ENCODE measurements at regions not wholly inside any gene's neighbourhood (a gene's known extent, or its start where the extent isn't known, plus 50 kb on each side); places are given as distances from the start of the nearest gene placed in this dataset.

- peak; percentile 92 for FAIRE-seq
- DNase-seq (ENCODE audit: low spot score in 2 of 2) = no peak
These were observed 1789.6 kb downstream of the TP53TG3F start for GRCh38 chr16:35249051-35249450.

DNA sequence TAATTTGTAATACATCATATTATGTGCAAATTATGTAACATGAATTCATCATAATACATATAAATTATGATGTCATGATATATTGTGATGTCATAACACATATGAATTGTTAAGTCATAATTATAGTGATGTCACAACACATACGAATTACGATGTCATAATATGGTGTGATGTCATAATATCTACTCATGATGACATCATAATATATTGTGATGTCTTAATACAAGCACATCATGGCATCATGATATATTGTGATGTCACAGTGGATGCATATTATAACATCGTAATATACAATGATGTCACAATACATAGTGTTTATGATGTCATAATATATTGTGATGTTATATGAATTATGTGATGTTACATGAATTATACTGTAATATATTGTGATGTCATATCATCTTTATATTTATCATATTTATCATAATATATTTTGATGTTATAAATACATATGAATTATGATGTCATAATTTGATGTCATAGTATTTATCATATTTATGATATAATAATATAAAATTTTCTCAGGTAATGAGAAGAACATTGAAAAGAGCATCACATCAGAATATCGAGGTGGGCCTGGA lies 1793.0 kb downstream of the TP53TG3F start:
- peak; percentile 69 for FAIRE-seq
- no peak for DNase-seq (ENCODE audit: low spot score in 2 of 2)

GRCh38 chr16:35255186-35255803 lies 1795.9 kb downstream of the TP53TG3F start:
- FAIRE-seq (no peak), DNase-seq (ENCODE audit: low spot score in 2 of 2) (no peak)

DNA sequence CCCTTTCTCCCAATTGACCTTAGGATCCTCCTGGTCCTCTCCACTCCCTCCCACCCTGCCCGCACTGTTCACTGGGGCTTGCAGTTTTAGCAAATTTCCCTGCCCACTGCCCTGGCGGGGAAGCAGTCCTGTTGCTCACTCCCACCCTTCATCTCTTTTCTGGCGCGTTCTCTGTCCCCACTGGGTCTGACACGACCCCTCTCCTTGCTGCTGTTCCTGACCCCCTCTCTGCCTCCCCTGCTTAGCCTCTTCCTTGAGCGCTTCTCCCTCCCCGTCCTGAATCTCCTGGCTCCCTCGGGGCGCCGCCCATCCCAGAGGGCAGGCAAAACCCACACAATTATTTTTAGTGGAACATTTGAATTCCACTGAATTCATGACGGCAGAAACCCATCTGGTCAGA lies 1796.4 kb downstream of the TP53TG3F start:
- FAIRE-seq = no peak
- no peak for DNase-seq (ENCODE audit: low spot score in 2 of 2)

DNA sequence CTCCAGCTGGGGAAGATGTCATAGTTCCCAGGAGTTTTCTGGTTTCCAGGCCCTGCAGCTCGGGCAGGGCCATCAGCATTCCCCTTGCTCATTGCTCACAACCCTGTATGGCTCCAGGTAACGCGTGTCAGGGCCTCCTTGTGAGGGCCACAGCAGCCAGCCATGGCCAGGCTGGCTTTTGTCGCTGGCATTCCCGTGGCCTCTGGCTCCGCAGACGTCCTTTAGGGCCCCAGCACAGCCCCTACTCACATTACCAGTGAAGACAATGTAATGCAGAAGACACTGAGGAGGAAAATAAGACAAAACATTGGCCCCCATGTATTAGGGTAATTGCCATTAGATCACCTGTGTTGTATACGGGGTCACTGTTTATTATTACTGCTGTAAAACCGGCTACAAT lies 1799.0 kb downstream of the TP53TG3F start:
- no peak for DNase-seq (ENCODE audit: low spot score in 2 of 2)

GRCh38 chr16:35295856-35296255 lies 1836.4 kb downstream of the TP53TG3F start:
- no peak for DNase-seq (ENCODE audit: low spot score in 2 of 2)
- FAIRE-seq = no peak

More for the DNA sequence above, 1799.0 kb downstream of the TP53TG3F start:
- no peak for FAIRE-seq

- FAIRE-seq (no peak), DNase-seq (ENCODE audit: low spot score in 2 of 2) (no peak)
These were observed 1837.7 kb downstream of the TP53TG3F start for GRCh38 chr16:35296962-35297653.

- no peak for DNase-seq (ENCODE audit: low spot score in 2 of 2)
- no peak for FAIRE-seq
These were observed 1839.2 kb downstream of the TP53TG3F start for GRCh38 chr16:35298460-35299243.

DNA sequence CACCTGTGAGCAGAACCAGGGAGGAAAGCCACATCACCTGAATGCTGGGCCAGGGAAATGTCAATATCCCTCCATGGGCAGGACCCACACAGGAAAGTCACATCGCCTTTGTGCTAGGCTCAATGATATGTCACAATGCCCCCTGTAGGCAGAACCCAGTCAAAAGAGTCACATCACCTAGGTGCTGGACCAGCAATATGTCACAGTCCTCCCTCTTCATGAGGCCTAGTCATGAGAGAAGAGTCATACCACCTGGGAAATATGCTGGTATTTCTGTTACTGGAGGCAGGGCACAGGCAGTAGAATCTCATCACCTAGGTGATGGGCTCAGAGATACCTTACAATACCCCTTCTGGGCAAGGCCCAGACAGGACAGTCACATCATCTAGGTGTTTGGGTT lies 1843.4 kb downstream of the TP53TG3F start:
- FAIRE-seq (no peak), DNase-seq (ENCODE audit: low spot score in 2 of 2) (no peak)

DNA sequence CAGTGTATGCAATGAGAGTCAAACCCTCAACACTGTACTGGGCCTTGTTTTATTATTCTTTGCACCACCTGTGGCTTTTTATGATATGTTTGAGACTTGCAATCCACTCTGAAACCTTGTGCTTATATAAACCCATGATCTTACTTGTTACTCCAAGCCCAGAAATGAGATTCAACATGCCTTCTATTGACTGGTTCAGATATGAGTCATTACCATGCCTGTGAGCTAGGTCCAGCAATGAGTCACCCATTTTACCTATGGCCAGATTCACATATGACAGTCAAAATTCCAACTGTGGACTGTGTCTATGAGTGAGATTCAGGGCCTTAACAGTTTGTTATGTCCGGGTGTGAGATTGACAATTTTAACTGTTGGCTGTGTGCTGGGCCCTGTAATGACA lies 1846.1 kb downstream of the TP53TG3F start:
- no peak for FAIRE-seq
- DNase-seq (ENCODE audit: low spot score in 2 of 2) = no peak

- DNase-seq (ENCODE audit: low spot score in 2 of 2) (no peak), FAIRE-seq (no peak)
These were observed 1847.5 kb downstream of the TP53TG3F start for GRCh38 chr16:35306915-35307314.

DNA sequence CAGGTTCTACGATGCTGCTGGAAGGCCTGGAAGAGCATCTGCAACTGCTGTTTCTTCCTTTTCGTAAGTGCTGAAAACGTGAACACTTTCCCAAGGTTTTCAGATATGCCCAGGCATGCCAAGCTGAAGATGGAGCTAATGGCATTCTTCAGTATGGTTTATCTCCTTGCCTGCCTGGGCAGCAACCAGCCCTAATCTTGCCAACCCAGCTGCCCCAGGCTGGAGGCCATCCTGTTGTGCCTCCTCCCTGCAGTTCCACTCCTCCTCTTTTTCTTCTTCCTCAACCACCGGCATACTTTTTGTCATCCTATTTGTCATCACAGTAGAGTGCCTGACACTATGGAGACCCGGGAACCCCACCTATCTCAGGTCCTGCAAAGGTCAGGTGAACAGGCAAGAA lies 1849.3 kb downstream of the TP53TG3F start:
- FAIRE-seq = no peak
- no peak for DNase-seq (ENCODE audit: low spot score in 2 of 2)

DNA sequence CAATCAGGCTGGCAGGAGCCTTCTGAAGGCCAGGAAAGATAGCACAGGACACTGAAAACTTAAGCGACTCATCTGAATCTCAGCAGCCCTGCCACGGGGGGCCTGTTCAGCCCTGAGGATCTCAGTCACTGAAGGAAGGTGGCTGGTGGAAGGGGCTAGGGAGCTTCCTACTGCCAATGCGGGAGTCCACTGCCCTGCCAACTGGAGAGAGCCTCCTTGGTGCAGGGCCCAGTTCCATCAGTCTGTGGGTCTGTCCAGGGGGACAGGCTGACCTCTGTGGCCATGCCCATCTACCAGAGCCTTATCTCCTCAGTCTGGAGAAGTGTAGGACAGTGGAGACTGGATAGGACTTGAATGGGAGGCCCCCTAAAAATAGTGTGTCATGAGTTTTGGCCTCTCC lies 1851.6 kb downstream of the TP53TG3F start:
- FAIRE-seq (no peak), DNase-seq (ENCODE audit: low spot score in 2 of 2) (no peak)

DNA sequence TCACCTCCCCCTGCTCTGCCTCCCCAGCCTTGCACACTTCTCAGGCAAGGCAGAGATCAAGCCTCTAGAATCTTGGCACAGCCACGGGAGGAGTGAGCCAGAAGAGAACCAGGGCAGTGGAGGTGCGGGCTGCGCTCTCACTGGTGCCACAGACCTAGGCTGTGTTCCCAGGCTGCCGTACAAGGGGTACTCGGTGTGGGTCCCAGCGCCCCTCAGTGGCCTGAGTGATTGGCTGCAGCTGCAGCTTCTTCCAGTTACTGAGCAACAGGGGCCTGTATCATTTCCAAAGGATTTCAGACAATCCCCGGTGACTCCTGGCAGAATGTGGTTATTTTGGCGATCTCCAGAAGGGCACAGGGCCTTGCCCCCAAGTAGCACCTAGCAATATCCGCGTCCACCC lies 1852.1 kb downstream of the TP53TG3F start:
- no peak for FAIRE-seq
- DNase-seq (ENCODE audit: low spot score in 2 of 2) = no peak

GRCh38 chr16:35314298-35314697 lies 1854.9 kb downstream of the TP53TG3F start:
- FAIRE-seq (no peak), DNase-seq (ENCODE audit: low spot score in 2 of 2) (no peak)

- no peak for FAIRE-seq
- DNase-seq (ENCODE audit: low spot score in 2 of 2) = no peak
These were observed 1860.3 kb downstream of the TP53TG3F start for GRCh38 chr16:35319536-35320192.

- FAIRE-seq (no peak), DNase-seq (ENCODE audit: low spot score in 2 of 2) (no peak)
These were observed 1866.5 kb downstream of the TP53TG3F start for GRCh38 chr16:35325936-35326335.

DNA sequence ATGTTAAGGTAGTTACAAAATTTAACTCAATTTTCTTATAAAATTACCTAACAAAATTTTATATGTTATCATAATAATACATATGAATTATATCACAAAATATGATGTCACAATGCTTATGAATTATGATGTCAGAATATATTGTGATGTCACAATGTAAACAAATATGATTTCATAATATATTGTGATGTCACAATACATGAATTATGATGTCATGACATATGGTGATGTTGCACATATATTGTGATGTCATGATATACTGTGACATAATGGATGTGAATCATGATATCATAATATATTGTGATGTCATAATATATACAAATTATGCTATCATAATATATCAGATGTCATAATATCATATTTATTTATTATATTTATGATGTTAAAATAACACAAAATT lies 1879.9 kb downstream of the TP53TG3F start:
- peak; percentile 91 for FAIRE-seq

GRCh38 chr16:35342012-35342411 lies 1882.6 kb downstream of the TP53TG3F start:
- DNase-seq (ENCODE audit: low spot score in 2 of 2) (no peak), FAIRE-seq (no peak)

More for the DNA sequence above, 1879.9 kb downstream of the TP53TG3F start:
- DNase-seq (ENCODE audit: low spot score in 2 of 2) = no peak

DNA sequence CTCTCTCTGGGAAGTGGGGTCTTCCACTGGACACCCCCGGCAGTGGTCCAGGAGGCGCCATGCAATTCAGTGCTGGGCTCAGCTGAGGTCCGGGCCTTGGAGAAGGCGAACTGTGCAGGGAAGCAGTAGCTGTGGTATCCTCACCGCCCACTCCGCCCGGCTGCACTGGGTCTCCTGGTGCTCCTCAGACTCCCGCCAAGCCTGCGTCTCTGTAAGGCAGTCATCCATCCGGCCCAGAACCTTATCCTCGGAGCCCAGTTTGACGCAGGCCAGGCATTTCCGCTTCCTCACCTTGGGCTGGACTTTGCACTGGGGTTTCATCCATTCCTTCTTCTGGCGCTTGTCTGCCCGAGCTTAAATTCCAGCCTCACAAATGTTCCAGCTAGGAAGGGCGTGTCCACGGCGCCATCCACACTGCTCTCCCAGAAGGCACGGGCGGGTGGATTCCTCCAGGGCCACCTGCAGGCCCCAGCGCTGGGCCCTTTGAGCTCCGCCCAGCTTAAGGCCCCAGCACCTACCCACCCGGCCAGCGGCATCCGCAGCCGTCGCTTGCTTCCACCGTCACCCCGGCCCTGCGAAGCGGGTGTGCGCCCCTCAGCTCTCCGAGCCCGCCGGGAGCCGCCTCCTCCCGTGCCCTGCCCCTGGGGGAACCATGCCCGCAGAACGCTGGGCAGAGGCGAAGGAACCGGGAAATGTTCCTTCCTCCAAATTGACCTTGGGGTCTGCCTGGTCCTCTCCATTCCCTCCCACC lies 1884.8 kb downstream of the TP53TG3F start:
- DNase-seq (ENCODE audit: low spot score in 2 of 2) (no peak), FAIRE-seq (no peak)
